Mesodermal cell (in vitro differentiated cells): ENCODE measurements at regions not wholly inside any gene's neighbourhood (a gene's known extent, or its start where the extent isn't known, plus 50 kb on each side); places are given as distances from the start of the nearest gene placed in this dataset.

Experiments used
- H3K27ac ChIP-seq: 2 replicates; pipeline ENCODE4 v1.7.0; 2013; ENCODE audit warnings: mild to moderate bottlenecking, low read depth, low read length, moderate library complexity; ENCODE audit not compliant: severe bottlenecking
- H3K36me3 ChIP-seq: 2 replicates; pipeline ENCODE4 v1.7.1; 2013; ENCODE audit warnings: mild to moderate bottlenecking, low read length, moderate library complexity; ENCODE audit not compliant: control insufficient read depth, insufficient read depth
- H3K4me1 ChIP-seq: one replicate; pipeline ENCODE4 v1.7.1; 2013; ENCODE audit warnings: mild to moderate bottlenecking, low read length; ENCODE audit not compliant: insufficient read depth, control insufficient read depth, poor library complexity, severe bottlenecking
- H3K4me3 ChIP-seq: 2 replicates; pipeline ENCODE4 v1.7.0; 2013; ENCODE audit warnings: low read length, control low read depth, mild to moderate bottlenecking; ENCODE audit not compliant: insufficient read depth, poor library complexity, severe bottlenecking; ENCODE audit errors: extremely low read depth
- H3K9me3 ChIP-seq: 2 replicates; pipeline ENCODE4 v1.7.1; 2013; ENCODE audit warnings: mild to moderate bottlenecking, low read length, moderate library complexity; ENCODE audit not compliant: control insufficient read depth
- WGBS, 2 experiments: methylation state at CpG; one replicate each; pipeline ENCODE4 v1.1.5; 2013; ENCODE audit warnings: missing lambda C conversion rate in 2 of 2; ENCODE audit not compliant: insufficient coverage in 2 of 2; 5-methylcytosine and 5-hydroxymethylcytosine counted together

DNA sequence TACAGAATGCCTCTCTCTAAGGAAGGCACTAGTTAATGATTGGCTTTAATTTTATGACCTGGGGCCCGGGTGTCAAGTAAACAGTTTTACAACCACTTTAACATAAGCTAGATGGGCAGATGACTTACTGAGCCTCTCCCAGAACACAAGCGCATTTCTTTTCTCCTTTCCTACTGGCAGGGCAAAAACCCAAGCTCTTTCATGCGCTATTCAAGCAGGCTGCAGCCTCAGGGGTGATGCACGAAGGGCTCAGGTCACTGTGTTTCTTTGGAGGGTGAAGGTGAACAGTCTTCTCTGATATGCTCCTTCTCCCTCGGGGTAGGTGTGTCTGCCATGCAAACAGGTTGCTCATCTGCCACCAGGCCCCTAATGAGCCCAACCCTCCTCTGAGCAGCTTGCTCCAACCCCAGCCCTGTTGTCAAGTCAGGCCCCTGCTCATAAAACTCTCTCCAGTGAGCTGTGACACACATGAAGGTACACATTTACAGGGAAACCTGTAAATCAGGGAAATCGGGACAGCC lies 73.5 kb upstream of the CDH4 start:
- no peak overlapping the region for H3K4me3 ChIP-seq
- H3K9me3 ChIP-seq = no peaks in the 10 kb centered on the region
- no peak overlapping the region for H3K27ac ChIP-seq
- no peaks in the 10 kb centered on the region for H3K36me3 ChIP-seq
- WGBS, 2 experiments = 64 to 75% methylated on average over 4 to 6 of the region's 6 CpGs
- no peaks in the 10 kb centered on the region for H3K4me1 ChIP-seq

DNA sequence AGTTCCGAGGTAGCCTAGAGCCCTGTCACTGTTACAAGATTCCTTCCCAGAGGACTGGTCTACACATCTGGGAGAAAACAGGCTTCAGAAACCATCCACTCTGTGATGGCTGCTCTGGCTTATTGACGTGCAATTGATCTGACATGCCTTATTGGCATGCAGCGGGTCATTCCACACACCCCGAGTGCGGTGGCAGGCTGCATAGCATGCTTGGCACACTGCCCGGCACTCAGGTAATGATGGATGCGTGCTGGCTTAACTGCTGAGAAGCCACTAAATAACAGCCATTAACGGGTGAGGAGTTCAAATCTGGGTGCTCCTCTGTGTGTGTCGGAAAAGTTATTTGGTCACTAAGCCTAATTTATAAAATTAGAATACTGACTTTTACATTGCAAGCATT lies 67.9 kb upstream of the CDH4 start:
- Histone ChIP-seq H3K27ac (no peak overlapping the region), H3K4me1 (peaks cover 21% of the 10 kb centered on the region), H3K36me3 (no peaks in the 10 kb centered on the region), H3K9me3 (no peaks in the 10 kb centered on the region), H3K4me3 (no peak overlapping the region)
- 93 to 96% methylated on average over 7 to 8 of the region's 9 CpGs for WGBS, 2 experiments

DNA sequence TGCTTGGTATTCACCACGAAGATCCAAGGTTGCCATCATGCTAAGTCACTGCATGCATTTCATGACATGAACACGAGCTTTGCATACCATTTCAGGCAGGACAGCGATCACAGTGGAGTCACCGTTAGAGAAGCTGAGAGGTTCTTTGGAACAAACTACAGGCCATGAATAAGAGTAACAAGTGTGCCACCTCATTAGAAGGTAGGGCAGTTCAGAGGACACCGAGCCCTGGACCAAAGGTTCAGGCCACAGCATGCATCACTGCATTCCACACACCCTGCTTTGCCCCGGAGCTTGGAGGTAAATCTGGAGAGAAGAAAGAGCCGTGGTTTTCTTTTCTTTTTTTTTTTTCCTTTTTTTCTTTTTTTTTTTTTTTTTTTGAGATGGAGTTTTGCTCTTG lies 66.9 kb upstream of the CDH4 start:
- H3K27ac ChIP-seq = no peak overlapping the region

DNA sequence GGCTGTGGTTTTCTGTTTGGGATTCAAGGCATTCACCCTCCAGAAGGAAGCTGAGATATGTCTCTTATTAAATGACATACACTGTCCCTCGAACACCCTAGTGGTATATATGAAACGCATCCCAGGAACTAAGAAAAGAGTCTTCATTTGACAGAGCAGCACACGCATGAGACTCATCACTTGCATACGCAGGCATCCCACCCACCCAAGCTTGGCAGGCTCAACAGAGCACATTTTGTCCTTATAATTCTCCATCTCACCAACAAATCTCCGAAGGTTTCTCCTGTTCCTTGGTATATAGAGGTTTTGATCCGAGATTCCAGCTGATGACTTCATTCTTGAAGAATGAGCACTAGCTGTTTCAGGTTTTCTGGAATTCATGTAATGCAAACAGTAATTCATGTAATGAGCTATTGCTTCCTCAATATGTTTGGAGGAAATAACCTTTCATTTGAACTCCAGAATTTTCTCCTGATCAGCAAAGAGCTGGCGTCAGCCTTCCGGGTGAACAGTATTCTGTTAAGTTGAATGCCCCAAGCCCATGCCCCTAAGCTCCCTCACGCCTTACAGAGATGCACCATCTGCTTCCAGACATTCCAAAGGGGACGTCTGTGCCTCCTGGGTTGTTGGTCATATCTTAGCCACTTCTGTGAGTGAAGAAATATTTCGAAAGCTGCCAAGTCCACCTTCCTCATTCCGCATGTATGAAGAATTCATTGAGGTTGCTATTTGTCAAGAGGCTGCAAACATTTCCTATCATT lies 66.0 kb upstream of the CDH4 start:
- Histone ChIP-seq H3K27ac (peak overlapping the region; percentile 87), H3K4me1 (peaks cover 21% of the 10 kb centered on the region), H3K36me3 (no peaks in the 10 kb centered on the region), H3K9me3 (no peaks in the 10 kb centered on the region), H3K4me3 (no peak overlapping the region)
- 82 to 89% methylated on average over 5 to 9 of the region's 12 CpGs for WGBS, 2 experiments

More for the DNA sequence above, 66.9 kb upstream of the CDH4 start:
- H3K36me3 ChIP-seq = no peaks in the 10 kb centered on the region
- H3K9me3 ChIP-seq = no peaks in the 10 kb centered on the region
- 89 to 91% methylated on average over 4 to 5 of the region's 7 CpGs for WGBS, 2 experiments
- H3K4me1 ChIP-seq = peaks cover 21% of the 10 kb centered on the region
- no peak overlapping the region for H3K4me3 ChIP-seq

DNA sequence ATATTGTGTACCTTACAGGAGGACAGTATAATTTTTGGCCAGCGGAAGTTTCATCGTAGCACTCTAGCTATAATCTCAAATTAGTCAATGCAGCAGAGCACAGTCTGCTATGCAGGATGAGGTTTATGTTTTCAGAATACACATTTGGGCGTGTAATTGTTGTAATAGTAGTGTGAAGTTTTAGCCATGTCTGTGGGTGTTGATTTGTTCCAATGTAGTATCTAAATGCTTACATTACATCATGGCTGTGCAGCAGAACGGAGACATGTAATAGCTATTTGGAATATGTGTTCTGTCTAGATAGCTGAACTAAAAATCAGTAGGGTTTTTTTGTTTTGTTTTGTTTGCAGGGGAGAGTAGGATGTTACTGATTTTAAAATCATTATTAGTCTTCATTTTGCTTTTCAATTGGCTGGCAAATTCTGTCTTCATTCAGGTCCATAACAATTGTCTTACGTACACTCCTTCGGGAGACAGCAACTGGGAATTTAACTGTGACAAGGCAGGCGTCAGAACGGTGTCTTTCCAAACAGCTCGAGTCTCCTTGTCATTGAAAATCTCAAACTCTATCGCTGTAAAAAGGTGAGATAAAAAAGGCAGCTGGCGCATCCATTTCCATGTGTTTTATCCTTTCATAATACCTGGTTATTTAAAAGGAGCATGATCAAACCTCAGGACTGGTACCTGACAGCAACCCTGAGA lies 65.1 kb upstream of the CDH4 start:
- Histone ChIP-seq H3K9me3 (no peaks in the 10 kb centered on the region), H3K27ac (peak overlapping the region; percentile 87), H3K36me3 (no peaks in the 10 kb centered on the region), H3K4me1 (peaks cover 21% of the 10 kb centered on the region), H3K4me3 (no peak overlapping the region)
- 86 to 91% methylated on average over 6 to 10 of the region's 11 CpGs for WGBS, 2 experiments

DNA sequence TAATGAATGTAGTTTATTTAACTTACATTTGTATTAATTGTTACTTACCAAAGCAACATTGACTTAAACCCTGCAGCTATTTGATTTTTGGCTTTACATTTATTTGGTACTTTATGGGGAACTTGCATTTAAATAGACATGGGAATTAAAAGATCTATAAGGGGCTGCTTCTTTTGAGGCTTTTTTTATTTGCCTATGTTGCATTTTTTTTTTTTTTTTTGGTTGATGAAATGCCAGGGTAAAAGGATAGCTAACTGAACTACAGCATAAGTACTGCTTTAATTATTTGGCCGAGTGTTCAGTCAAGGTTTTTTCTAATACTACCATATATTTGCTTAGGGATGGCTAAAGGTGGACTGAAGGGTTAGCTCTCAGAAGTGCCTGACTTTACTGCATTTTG lies 62.5 kb upstream of the CDH4 start:
- Histone ChIP-seq H3K4me3 (no peak overlapping the region), H3K36me3 (no peaks in the 10 kb centered on the region), H3K4me1 (peaks cover 21% of the 10 kb centered on the region), H3K27ac (no peak overlapping the region), H3K9me3 (peaks cover 2% of the 10 kb centered on the region)
- WGBS, 2 experiments = no CpG with 5 or more reads among the region's 1 CpG

DNA sequence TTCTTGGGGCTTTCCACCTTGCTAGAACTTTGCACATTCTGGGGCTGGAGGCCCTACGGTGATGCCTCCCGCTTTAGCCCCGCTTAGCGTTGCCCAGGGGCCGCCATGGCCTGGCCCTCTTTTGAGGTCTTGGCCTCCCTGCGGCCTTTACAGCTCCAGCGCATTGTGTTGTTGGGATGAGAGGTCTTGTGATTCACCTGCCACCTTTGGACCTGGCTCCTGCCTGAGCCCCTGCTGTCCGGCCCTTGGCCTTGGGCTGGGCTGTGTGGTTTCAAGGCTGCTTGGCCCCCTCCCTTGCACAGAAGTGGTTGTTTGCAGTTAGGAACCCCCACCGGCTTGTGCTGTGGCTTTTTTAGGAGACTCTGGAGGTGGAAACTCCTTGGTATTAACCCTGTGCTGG lies 61.0 kb upstream of the CDH4 start:
- no peak overlapping the region for H3K27ac ChIP-seq
- no peaks in the 10 kb centered on the region for H3K36me3 ChIP-seq
- no peak overlapping the region for H3K4me3 ChIP-seq
- WGBS, 2 experiments = 93 to 100% methylated on average over 1 to 6 of the region's 9 CpGs
- peaks cover 6% of the 10 kb centered on the region for H3K9me3 ChIP-seq
- H3K4me1 ChIP-seq = peaks cover 14% of the 10 kb centered on the region

DNA sequence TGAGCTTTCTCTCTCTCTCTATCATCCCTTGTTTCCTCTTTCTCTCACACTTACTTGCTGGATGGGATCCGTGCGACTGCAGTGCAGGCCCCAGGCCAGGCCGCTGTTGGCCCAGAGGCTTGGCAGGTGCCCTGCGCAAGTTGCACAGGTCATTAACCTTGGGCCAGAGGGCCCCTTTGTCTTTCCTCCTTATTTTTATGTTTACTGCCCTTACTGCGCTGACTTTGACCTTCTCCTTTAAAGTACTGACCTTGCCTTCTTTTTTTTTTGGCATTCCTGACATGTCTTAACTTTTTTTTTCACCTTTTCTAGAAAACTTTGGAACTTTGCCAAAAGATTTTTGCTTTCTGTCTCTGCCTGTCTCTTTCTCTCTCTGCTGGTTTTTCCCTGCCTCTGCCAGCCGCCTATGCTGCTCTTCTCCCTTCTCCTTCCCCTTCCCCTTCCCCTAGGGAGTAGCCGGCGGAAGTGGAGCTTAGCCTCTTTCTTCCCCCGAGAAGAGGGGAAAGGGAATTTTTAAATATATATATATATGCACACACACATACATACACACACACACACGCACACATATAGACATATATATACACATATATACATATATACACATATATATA lies 59.6 kb upstream of the CDH4 start:
- H3K4me3 ChIP-seq = no peak overlapping the region
- peaks cover 6% of the 10 kb centered on the region for H3K9me3 ChIP-seq
- H3K4me1 ChIP-seq = peaks cover under 1% of the 10 kb centered on the region
- no peak overlapping the region for H3K27ac ChIP-seq
- no peaks in the 10 kb centered on the region for H3K36me3 ChIP-seq
- 79 to 87% methylated on average over 3 of the region's 10 CpGs for WGBS, 2 experiments

DNA sequence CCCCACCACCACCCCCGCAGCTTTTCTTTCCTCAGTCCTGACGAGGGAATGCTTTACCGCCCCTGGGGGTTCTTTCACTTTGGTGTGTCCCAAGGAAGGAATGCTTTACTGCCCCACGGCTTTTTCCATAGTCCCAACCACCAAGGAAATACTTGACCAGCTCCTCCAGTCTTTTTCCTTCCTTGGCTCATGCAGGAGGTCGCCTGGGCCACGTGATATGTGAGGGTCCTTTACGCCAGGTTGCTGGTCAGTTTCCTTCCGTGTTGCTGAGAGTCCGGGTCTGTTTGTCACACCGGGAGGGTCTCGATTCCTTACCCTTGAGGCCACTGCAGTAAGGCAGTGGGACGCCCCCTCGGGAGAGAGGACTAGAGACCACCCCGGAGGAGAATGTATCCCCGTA lies 58.9 kb upstream of the CDH4 start:
- Histone ChIP-seq H3K4me3 (no peak overlapping the region), H3K36me3 (no peaks in the 10 kb centered on the region), H3K4me1 (no peaks in the 10 kb centered on the region), H3K9me3 (peaks cover 6% of the 10 kb centered on the region), H3K27ac (no peak overlapping the region)
- 95% methylated on average over 8 to 14 of the region's 15 CpGs for WGBS, 2 experiments
